H1 (cell line): ENCODE measurements at regions not wholly inside any gene's neighbourhood (a gene's known extent, or its start where the extent isn't known, plus 50 kb on each side); places are given as distances from the start of the nearest gene placed in this dataset.

Source experiments
- CTCF ChIA-PET: fragments of 300-600 bp; sonication (Branson Sonifier 250); formaldehyde crosslinking; loops from one replicate; lab custom pipeline; 2021; ENCODE audit not compliant: partially characterized antibody; lab: Charles Lee
- POLR2A ChIA-PET: fragments of 300-600 bp; sonication (Branson Sonifier 250); formaldehyde crosslinking; loops from one replicate; lab custom pipeline; 2021; ENCODE audit warnings: inconsistent platforms; ENCODE audit not compliant: partially characterized antibody; lab: Charles Lee
- DNase-seq, 2 experiments: peaks; one replicate each; pipeline versions ENCODE4 v3.0.0 to v3.0.0-alpha.2; 2010 to 2022; ENCODE audit warnings: low spot score in 2 of 2, low read depth in 1 of 2, mixed read lengths in 1 of 2
- FAIRE-seq: peaks from 2 replicates; lab custom pipeline; 2011; peaks lifted over from hg19 to GRCh38; lab: Jason Lieb, UNC
- H2AFZ ChIP-seq: 2 replicates; pipeline ENCODE4 v1.8.1; 2012; ENCODE audit warnings: low read length, inconsistent platforms
- H2AK5ac ChIP-seq: 2 replicates; pipeline ENCODE4 v1.6.1; 2013; ENCODE audit warnings: low read depth, low read length
- H2BK120ac ChIP-seq: replicated peaks from 2 replicates; pipeline ENCODE3; 2013; ENCODE audit warnings: low read depth, low read length, inconsistent platforms
- H2BK12ac ChIP-seq: 2 replicates; pipeline ENCODE4 v1.6.1; 2013; ENCODE audit warnings: low read depth, low read length
- H2BK15ac ChIP-seq: 2 replicates; pipeline ENCODE4 v1.6.1; 2013; ENCODE audit warnings: low read length
- H2BK20ac ChIP-seq: 2 replicates; pipeline ENCODE4 v1.6.1; 2013; ENCODE audit warnings: low read length
- H2BK5ac ChIP-seq: 2 replicates; pipeline ENCODE4 v1.6.1; 2013; ENCODE audit warnings: low read depth, low read length
- H3K14ac ChIP-seq: 2 replicates; pipeline ENCODE4 v1.6.1; 2013; ENCODE audit warnings: inconsistent platforms; ENCODE audit not compliant: insufficient read length
- H3K18ac ChIP-seq: 2 replicates; pipeline ENCODE4 v1.6.1; 2013; ENCODE audit warnings: low read length; ENCODE audit errors: extremely low read depth
- H3K23ac ChIP-seq: 2 replicates; pipeline ENCODE4 v1.6.1; 2013; ENCODE audit warnings: inconsistent platforms; ENCODE audit not compliant: insufficient read length
- H3K23me2 ChIP-seq: 2 replicates; pipeline ENCODE4 v1.6.1; 2013; ENCODE audit warnings: low read depth, low read length
- H3K27ac ChIP-seq: 2 replicates; pipeline ENCODE4 v1.6.1; 2011; ENCODE audit warnings: low read depth, low read length, inconsistent platforms
- H3K27me3 ChIP-seq, 4 experiments: replicated peaks in 1 of 4; 1 replicate in 1 of 4; 2 replicates in 3 of 4; pipeline versions ENCODE4 v1.6.1 to v1.8.1; 2011 to 2013; ENCODE audit warnings: low read length in 3 of 4, mild to moderate bottlenecking in 3 of 4, inconsistent platforms in 2 of 4, mixed read lengths in 2 of 4, moderate library complexity in 1 of 4; ENCODE audit not compliant: control insufficient read depth in 3 of 4, insufficient read depth in 3 of 4; ENCODE audit errors: extremely low read depth in 1 of 4
- H3K36me3 ChIP-seq, 4 experiments: 2 replicates each; pipeline versions ENCODE4 v1.6.1 to v1.8.1; 2011 to 2013; ENCODE audit warnings: mild to moderate bottlenecking in 4 of 4, low read length in 3 of 4, moderate library complexity in 2 of 4, control low read depth in 1 of 4, inconsistent platforms in 1 of 4; ENCODE audit not compliant: insufficient read depth in 4 of 4, control insufficient read depth in 2 of 4
- H3K4ac ChIP-seq: replicated peaks from 2 replicates; pipeline ENCODE3; 2013; ENCODE audit warnings: low read length, low read depth, mixed read lengths, inconsistent platforms; ENCODE audit not compliant: insufficient read length
- H3K4me1 ChIP-seq, 4 experiments: replicated peaks in 1 of 4; 1 replicate in 1 of 4; 2 replicates in 3 of 4; pipeline versions ENCODE4 v1.6.1 to v1.8.1; 2011 to 2013; ENCODE audit warnings: low read length in 3 of 4, inconsistent platforms in 2 of 4, mixed read lengths in 1 of 4; ENCODE audit not compliant: insufficient read depth in 4 of 4, control insufficient read depth in 3 of 4
- H3K4me2 ChIP-seq, 2 experiments: 2 replicates each; pipeline versions ENCODE4 v1.6.1 to v1.8.1; 2011 to 2013; ENCODE audit warnings: low read depth in 2 of 2, low read length in 2 of 2, control low read depth in 1 of 2, inconsistent platforms in 1 of 2, mild to moderate bottlenecking in 1 of 2; ENCODE audit not compliant: insufficient read depth in 1 of 2
- H3K4me3 ChIP-seq, 4 experiments: fragments of 200-600, 300-600 bp in 1 of 4; sonication (generic), shearing (Covaris generic), sonication (Bioruptor Twin) in 1 of 4; 2 replicates each; pipeline versions ENCODE4 v1.5.1 to v1.8.1; 2011 to 2016; ENCODE audit warnings: low read length in 4 of 4, low read depth in 3 of 4, control low read depth in 2 of 4, inconsistent platforms in 2 of 4, mild to moderate bottlenecking in 2 of 4, mixed read lengths in 1 of 4, moderate library complexity in 1 of 4; ENCODE audit not compliant: insufficient read depth in 2 of 4; ENCODE audit errors: extremely low read depth in 1 of 4
- H3K56ac ChIP-seq: replicated peaks from 2 replicates; pipeline ENCODE3; 2013; ENCODE audit warnings: low read depth, mild to moderate bottlenecking, mixed read lengths, low read length, inconsistent platforms; ENCODE audit not compliant: insufficient read length
- H3K79me1 ChIP-seq: 2 replicates; pipeline ENCODE4 v1.6.1; 2013; ENCODE audit warnings: low read depth, low read length, control low read depth
- H3K79me2 ChIP-seq, 2 experiments: 2 replicates each; pipeline versions ENCODE4 v1.6.1 to v1.8.1; 2012 to 2013; ENCODE audit warnings: low read length in 2 of 2, mild to moderate bottlenecking in 2 of 2, inconsistent platforms in 1 of 2; ENCODE audit not compliant: insufficient read depth in 2 of 2, control insufficient read depth in 1 of 2
- H3K9ac ChIP-seq, 4 experiments: replicated peaks in 1 of 4; 1 replicate in 1 of 4; 2 replicates in 3 of 4; pipeline versions ENCODE4 v1.6.1 to v1.8.1; 2011 to 2013; ENCODE audit warnings: low read depth in 3 of 4, low read length in 3 of 4, control low read depth in 2 of 4, mild to moderate bottlenecking in 2 of 4, moderate library complexity in 2 of 4, inconsistent platforms in 1 of 4; ENCODE audit errors: extremely low read depth in 1 of 4
- H3K9me3 ChIP-seq, 2 experiments: 2 replicates each; pipeline versions ENCODE4 v1.6.1 to v1.8.1; 2012 to 2013; ENCODE audit warnings: mild to moderate bottlenecking in 2 of 2, moderate library complexity in 2 of 2, control low read depth in 1 of 2, inconsistent platforms in 1 of 2, low read depth in 1 of 2, low read length in 1 of 2, mixed read lengths in 1 of 2; ENCODE audit not compliant: insufficient read depth in 2 of 2
- H4K20me1 ChIP-seq, 2 experiments: replicated peaks in 1 of 2; 2 replicates each; pipeline versions ENCODE3 to v1.8.1; 2011 to 2013; ENCODE audit warnings: inconsistent platforms in 2 of 2, low read length in 2 of 2, mild to moderate bottlenecking in 1 of 2; ENCODE audit not compliant: insufficient read depth in 2 of 2, control insufficient read depth in 1 of 2
- H4K5ac ChIP-seq: 2 replicates; pipeline ENCODE4 v1.6.1; 2013; ENCODE audit warnings: low read length, low read depth, mixed read lengths, inconsistent platforms; ENCODE audit not compliant: insufficient read length
- H4K8ac ChIP-seq: 2 replicates; pipeline ENCODE4 v1.8.0; 2013; ENCODE audit warnings: mild to moderate bottlenecking, moderate library complexity, low read length, inconsistent platforms; ENCODE audit not compliant: insufficient read depth; ENCODE audit errors: extremely low read depth
- H4K91ac ChIP-seq: replicated peaks from 2 replicates; pipeline ENCODE3; 2013; ENCODE audit warnings: low read length, mixed read lengths, inconsistent platforms; ENCODE audit not compliant: insufficient read length
- ASH2L ChIP-seq: fragments of 200-600, 300-600 bp; sonication (generic); IDR thresholded peaks from one replicate; pipeline ENCODE4 v1.7.1; 2017; ENCODE audit warnings: low read length
- BCL11A ChIP-seq, 2 experiments: IDR thresholded peaks; one replicate each; pipeline ENCODE4 v1.6.1; 2011; ENCODE audit warnings: low read depth in 2 of 2, low read length in 2 of 2, mild to moderate bottlenecking in 2 of 2
- BRCA1 ChIP-seq: IDR thresholded peaks from 2 replicates; pipeline ENCODE4 v1.6.1; 2012; ENCODE audit warnings: low read depth, low read length, improper control_type of control experiment
- CREB1 ChIP-seq: IDR thresholded peaks from 2 replicates; pipeline ENCODE4 v1.6.1; 2012; ENCODE audit warnings: inconsistent platforms
- E2F6 ChIP-seq: IDR thresholded peaks from 2 replicates; pipeline ENCODE4 v1.6.1; 2012; ENCODE audit warnings: inconsistent platforms
- FOSL1 ChIP-seq: IDR thresholded peaks from 2 replicates; pipeline ENCODE4 v1.6.1; 2011; ENCODE audit warnings: mild to moderate bottlenecking, low read depth, low read length, moderate library complexity; ENCODE audit not compliant: insufficient read depth
- GABPA ChIP-seq: IDR thresholded peaks from 2 replicates; pipeline ENCODE4 v1.6.1; 2011; ENCODE audit warnings: mild to moderate bottlenecking, low read length, moderate library complexity, borderline replicate concordance; ENCODE audit not compliant: insufficient read depth
- HDAC6 ChIP-seq: IDR thresholded peaks from one replicate; pipeline ENCODE4 v1.7.1; 2012; ENCODE audit warnings: low read depth, mild to moderate bottlenecking, inconsistent platforms, low read length, moderate library complexity
- JUN ChIP-seq: IDR thresholded peaks from 2 replicates; pipeline ENCODE4 v1.6.1; 2011; ENCODE audit warnings: low read depth, mild to moderate bottlenecking, improper control_type of control experiment, low read length
- MAX ChIP-seq: IDR thresholded peaks from 2 replicates; pipeline ENCODE4 v1.6.1; 2012; ENCODE audit warnings: inconsistent platforms
- RAD21 ChIP-seq, 2 experiments: IDR thresholded peaks in 1 of 2; conservative IDR thresholded peaks in 1 of 2; 2 replicates each; pipeline ENCODE4 v1.6.1; 2011; ENCODE audit warnings: low read depth in 2 of 2, low read length in 2 of 2, improper control_type of control experiment in 1 of 2, inconsistent platforms in 1 of 2, mild to moderate bottlenecking in 1 of 2, moderate library complexity in 1 of 2
- RFX5 ChIP-seq: IDR thresholded peaks from 2 replicates; pipeline ENCODE4 v1.6.1; 2011; ENCODE audit warnings: low read depth, low read length, improper control_type of control experiment, borderline replicate concordance
- SAP30 ChIP-seq: fragments of 300-600 bp; sonication (generic); IDR thresholded peaks from 2 replicates; pipeline ENCODE4 v1.7.1; 2012; ENCODE audit warnings: low read length, moderate library complexity, mild to moderate bottlenecking, inconsistent platforms; ENCODE audit not compliant: insufficient read depth, insufficient replicate concordance
- TAF1 ChIP-seq: IDR thresholded peaks from 2 replicates; pipeline ENCODE4 v1.6.1; 2011; ENCODE audit warnings: mild to moderate bottlenecking, low read depth, low read length
- WGBS, 2 experiments: shearing (Covaris generic) in 1 of 2; methylation state at CpG; one replicate each; pipeline versions ENCODE4 v1.1.6 to v1.1.7; 2013 to 2015; ENCODE audit warnings: low lambda C conversion rate in 2 of 2, mixed read lengths in 2 of 2, inconsistent platforms in 1 of 2, low coverage in 1 of 2, missing lambda C conversion rate in 1 of 2; ENCODE audit not compliant: insufficient replicate concordance in 2 of 2, insufficient coverage in 1 of 2, insufficient read length in 1 of 2; ENCODE audit errors: extremely low coverage in 1 of 2, missing lambda C conversion rate in 1 of 2; 5-methylcytosine and 5-hydroxymethylcytosine counted together

- H2AK5ac ChIP-seq, result no peak overlapping the region
- no peaks in the 10 kb centered on the region for H3K36me3 ChIP-seq
- H3K9ac ChIP-seq, result no peak overlapping the region
- H4K91ac ChIP-seq, result no peak overlapping the region
- no peak overlapping the region for H2BK15ac ChIP-seq
- no peak overlapping the region for H2BK20ac ChIP-seq
- no peak for FAIRE-seq
- no peaks in the 10 kb centered on the region for H3K79me1 ChIP-seq
- CTCF ChIA-PET, result no interaction called here
- no peak overlapping the region for H3K18ac ChIP-seq
- H3K56ac ChIP-seq, result no peak overlapping the region
- H3K14ac ChIP-seq, result no peak overlapping the region
- POLR2A ChIA-PET, result no interaction called here
- H2AFZ ChIP-seq, result no peak overlapping the region
- H3K9me3 ChIP-seq, result peaks cover 46 to 59% of the 10 kb centered on the region in 2 experiments
- no peaks in the 10 kb centered on the region for H3K23me2 ChIP-seq
- DNase-seq, result no peak
- H2BK120ac ChIP-seq, result no peak overlapping the region
- no peaks in the 10 kb centered on the region for H3K27me3 ChIP-seq
- no peaks in the 10 kb centered on the region for H3K79me2 ChIP-seq
- no peaks in the 10 kb centered on the region for H4K20me1 ChIP-seq
- no peak overlapping the region for H4K8ac ChIP-seq
- no peak overlapping the region for H2BK5ac ChIP-seq
- H3K4me1 ChIP-seq, result no peaks in the 10 kb centered on the region
- H2BK12ac ChIP-seq, result no peak overlapping the region
- no peak overlapping the region for H4K5ac ChIP-seq
- H3K4ac ChIP-seq, result no peak overlapping the region
- H3K23ac ChIP-seq, result no peak overlapping the region
- 93% methylated on average over 3 of the region's 3 CpGs; no CpG with 5 or more reads in 1 of the 2 experiments for WGBS, 2 experiments
- H3K27ac ChIP-seq, result no peak overlapping the region
- H3K4me3 ChIP-seq, result no peak overlapping the region
- no peak overlapping the region for H3K4me2 ChIP-seq
- TF ChIP-seq GABPA (no peak), BRCA1 (no peak), BCL11A (IDR thresholded peaks at IDR 0.05; ENCODE audit: low read depth in 2 of 2, low read length in 2 of 2) (no peak), RFX5 (no peak), SAP30 (no peak), HDAC6 (no peak), CREB1 (no peak), MAX (no peak), RAD21 (IDR thresholded peaks at IDR 0.05 in 1 of 2, conservative IDR thresholded peaks at IDR 0.05 in 1 of 2; ENCODE audit: low read depth in 2 of 2, low read length in 2 of 2) (no peak), JUN (no peak), FOSL1 (no peak), ASH2L (no peak), TAF1 (no peak), E2F6 (no peak)
Measured at GRCh38 chr16:35664091-35664693, 2204.8 kb downstream of the TP53TG3F start.
